Natural killer cell (primary cell): ENCODE measurements at regions not wholly inside any gene's neighbourhood (a gene's known extent, or its start where the extent isn't known, plus 50 kb on each side); places are given as distances from the start of the nearest gene placed in this dataset.

Experiments used
- ATAC-seq, 3 donors: fragments of 150-1000 bp in 2 of 3; fragments of 200-7000 bp in 1 of 3; cut with Tn5 transposase; 1 replicate in 1 of 3; 2 replicates in 2 of 3; pipeline ENCODE4 v1.10.0; 2021; ENCODE audit warnings: mild to moderate bottlenecking in 2 of 3, moderate library complexity in 2 of 3
- DNase-seq, 2 donors: peaks; one replicate each; pipeline versions ENCODE4 v3.0.0 to v3.0.0-alpha.2; 2013 to 2021; ENCODE audit warnings: mixed read lengths in 1 of 2
- H3K27ac ChIP-seq: one replicate; pipeline ENCODE4 v1.5.1; 2013; ENCODE audit warnings: mild to moderate bottlenecking, low read length
- H3K27me3 ChIP-seq: one replicate; pipeline ENCODE4 v1.6.1; 2013; ENCODE audit warnings: low read length; ENCODE audit not compliant: control insufficient read depth, insufficient read depth
- H3K36me3 ChIP-seq: one replicate; pipeline ENCODE4 v1.6.1; 2013; ENCODE audit warnings: low read length; ENCODE audit not compliant: control insufficient read depth, insufficient read depth
- H3K4me1 ChIP-seq: one replicate; pipeline ENCODE4 v1.6.1; 2013; ENCODE audit warnings: low read length; ENCODE audit not compliant: control insufficient read depth, insufficient read depth
- H3K4me3 ChIP-seq: one replicate; pipeline ENCODE4 v1.5.1; 2013; ENCODE audit warnings: low read length
- H3K9me3 ChIP-seq: one replicate; pipeline ENCODE4 v1.6.1; 2013; ENCODE audit warnings: low read length; ENCODE audit not compliant: control insufficient read depth, insufficient read depth
- H3K27ac Mint-ChIP-seq, 2 donors: one replicate each; pipeline ENCODE4 v1.8.0; 2022; ENCODE audit warnings: mild to moderate bottlenecking in 2 of 2, mixed read lengths in 2 of 2, moderate library complexity in 1 of 2
- H3K27me3 Mint-ChIP-seq, 2 donors: one replicate each; pipeline ENCODE4 v1.8.0; 2022; ENCODE audit warnings: low read depth in 2 of 2, mixed read lengths in 2 of 2
- H3K36me3 Mint-ChIP-seq: one replicate; pipeline ENCODE4 v1.8.0; 2022; ENCODE audit warnings: mixed read lengths
- H3K4me1 Mint-ChIP-seq, 2 donors: one replicate each; pipeline ENCODE4 v1.8.0; 2022; ENCODE audit warnings: mixed read lengths in 2 of 2
- H3K4me3 Mint-ChIP-seq: one replicate; pipeline ENCODE4 v1.8.0; 2022; ENCODE audit warnings: mild to moderate bottlenecking, moderate library complexity, mixed read lengths
- H3K9me3 Mint-ChIP-seq, 2 donors: one replicate each; pipeline ENCODE4 v1.8.0; 2022; ENCODE audit warnings: mixed read lengths in 2 of 2
- WGBS: methylation state at CpG from one replicate; pipeline ENCODE4 v1.1.7; 2013; ENCODE audit warnings: missing lambda C conversion rate; ENCODE audit not compliant: insufficient coverage; 5-methylcytosine and 5-hydroxymethylcytosine counted together
- intact Hi-C: fragments of 100-400 bp; cut with micrococcal nuclease; formaldehyde crosslinking; loops from one replicate; pipeline ENCODE4 v1.14.2; 2022
- TF ChIP-seq, protein P1 (sequence below): fragments of 200-600 bp; IDR thresholded peaks from one replicate; pipeline ENCODE4 v1.8.0; 2022; ENCODE audit warnings: antibody characterized with exemption

DNA sequence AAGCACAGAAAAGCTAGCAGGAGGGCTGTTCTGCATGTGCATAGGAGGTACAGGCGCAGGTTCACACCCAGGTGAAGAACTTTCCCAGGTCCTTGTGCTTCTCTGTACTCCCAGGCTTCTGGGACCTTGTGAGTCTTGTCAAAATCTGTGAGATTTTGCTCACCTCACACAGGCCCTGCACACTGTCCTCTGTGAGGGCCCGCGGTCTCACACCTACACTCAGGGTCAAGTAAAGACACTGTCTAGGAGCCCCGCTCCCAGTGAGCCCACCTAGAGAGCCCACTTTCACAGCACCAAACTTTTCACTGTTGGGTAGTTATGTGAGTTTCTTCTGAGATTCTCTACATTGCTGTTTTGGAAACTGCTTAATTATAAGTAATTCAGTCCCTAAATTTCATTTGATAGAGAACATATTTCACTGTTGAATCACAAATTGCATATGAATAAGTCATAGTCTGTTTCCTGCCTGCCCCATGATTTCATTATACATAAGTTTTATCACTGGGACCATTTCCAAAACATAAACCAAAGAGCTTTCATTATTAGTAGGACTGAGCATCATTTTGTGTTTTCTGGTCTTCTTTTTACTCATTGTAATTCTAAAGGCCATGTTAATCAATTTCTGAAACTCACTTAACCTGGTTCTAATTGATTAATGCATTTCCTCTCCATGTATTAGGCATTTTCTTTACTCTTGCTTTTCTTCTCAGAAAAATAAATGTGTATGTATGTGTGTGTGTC, 234.2 kb upstream of the SPOPL start:
- ATAC-seq: no peak
- Mint-ChIP-seq H3K4me3 (no peak overlapping the region), H3K36me3 (no peaks in the 10 kb centered on the region), H3K4me1 (no peaks in the 10 kb centered on the region), H3K27me3 (no peaks in the 10 kb centered on the region), H3K27ac (no peak overlapping the region), H3K9me3 (peaks cover 8 to 13% of the 10 kb centered on the region in 2 donors)
- peaks cover 3% of the 10 kb centered on the region for H3K9me3 ChIP-seq
- H3K4me1 ChIP-seq: no peaks in the 10 kb centered on the region
- intact Hi-C loops: no loop called here
- no peak overlapping the region for H3K4me3 ChIP-seq
- no peaks in the 10 kb centered on the region for H3K27me3 ChIP-seq
- TF ChIP-seq, protein P1, sequence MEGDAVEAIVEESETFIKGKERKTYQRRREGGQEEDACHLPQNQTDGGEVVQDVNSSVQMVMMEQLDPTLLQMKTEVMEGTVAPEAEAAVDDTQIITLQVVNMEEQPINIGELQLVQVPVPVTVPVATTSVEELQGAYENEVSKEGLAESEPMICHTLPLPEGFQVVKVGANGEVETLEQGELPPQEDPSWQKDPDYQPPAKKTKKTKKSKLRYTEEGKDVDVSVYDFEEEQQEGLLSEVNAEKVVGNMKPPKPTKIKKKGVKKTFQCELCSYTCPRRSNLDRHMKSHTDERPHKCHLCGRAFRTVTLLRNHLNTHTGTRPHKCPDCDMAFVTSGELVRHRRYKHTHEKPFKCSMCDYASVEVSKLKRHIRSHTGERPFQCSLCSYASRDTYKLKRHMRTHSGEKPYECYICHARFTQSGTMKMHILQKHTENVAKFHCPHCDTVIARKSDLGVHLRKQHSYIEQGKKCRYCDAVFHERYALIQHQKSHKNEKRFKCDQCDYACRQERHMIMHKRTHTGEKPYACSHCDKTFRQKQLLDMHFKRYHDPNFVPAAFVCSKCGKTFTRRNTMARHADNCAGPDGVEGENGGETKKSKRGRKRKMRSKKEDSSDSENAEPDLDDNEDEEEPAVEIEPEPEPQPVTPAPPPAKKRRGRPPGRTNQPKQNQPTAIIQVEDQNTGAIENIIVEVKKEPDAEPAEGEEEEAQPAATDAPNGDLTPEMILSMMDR: no peak
- H3K27ac ChIP-seq: no peak overlapping the region
- no peaks in the 10 kb centered on the region for H3K36me3 ChIP-seq
- 86% methylated on average over 3 of the region's 4 CpGs for WGBS
- no peak for DNase-seq

DNA sequence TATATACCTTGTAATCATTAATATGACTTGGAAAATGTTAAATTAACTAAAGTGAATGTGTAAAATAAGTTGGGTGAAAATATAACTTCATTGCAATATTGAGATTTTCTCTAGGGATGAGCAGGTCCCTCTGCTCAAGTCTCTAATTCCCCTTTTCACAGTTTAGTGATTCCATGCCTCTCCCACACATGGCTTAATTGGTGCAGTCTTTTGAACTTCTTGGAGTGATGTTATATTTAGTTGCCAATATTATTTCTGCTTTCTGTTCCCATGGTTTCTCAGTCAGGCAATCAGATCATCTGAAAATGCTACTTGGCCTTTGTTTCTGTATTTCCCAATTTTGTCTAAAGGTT, 233.7 kb upstream of the SPOPL start:
- Histone ChIP-seq H3K9me3 (peaks cover 3% of the 10 kb centered on the region), H3K27me3 (no peaks in the 10 kb centered on the region), H3K27ac (no peak overlapping the region), H3K4me1 (no peaks in the 10 kb centered on the region), H3K4me3 (no peak overlapping the region), H3K36me3 (no peaks in the 10 kb centered on the region)
- Mint-ChIP-seq H3K27ac (no peak overlapping the region), H3K4me1 (no peaks in the 10 kb centered on the region), H3K27me3 (no peaks in the 10 kb centered on the region), H3K9me3 (peaks cover 8 to 10% of the 10 kb centered on the region in 2 donors), H3K4me3 (no peak overlapping the region), H3K36me3 (no peaks in the 10 kb centered on the region)
- DNase-seq (no peak), ATAC-seq (no peak)
- intact Hi-C loops: no loop called here
- TF ChIP-seq, protein P1: no peak

DNA sequence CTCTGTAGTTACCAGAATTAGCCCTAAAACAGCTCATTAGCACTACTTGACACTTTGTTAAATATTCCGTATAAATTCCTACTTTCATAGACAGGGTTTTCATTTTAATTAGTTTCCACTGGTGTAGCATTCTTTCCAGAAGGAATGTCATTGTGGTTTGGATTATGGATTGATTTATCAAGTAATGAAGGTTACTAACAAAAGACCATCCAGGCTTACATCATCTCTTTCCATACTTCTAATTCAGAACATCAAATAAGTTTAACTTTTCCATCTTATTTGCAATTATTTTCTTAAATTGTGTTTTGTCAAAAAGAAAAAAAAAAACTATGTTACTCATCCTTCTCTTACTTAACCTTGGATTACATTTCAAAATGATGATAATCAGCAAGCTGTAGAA, 231.8 kb upstream of the SPOPL start:
- WGBS: 100% methylated on average over 1 of the region's 1 CpG
- no peak for DNase-seq
- TF ChIP-seq, protein P1: no peak
- Mint-ChIP-seq H3K27me3 (no peaks in the 10 kb centered on the region), H3K27ac (no peak overlapping the region), H3K36me3 (no peaks in the 10 kb centered on the region), H3K4me3 (no peak overlapping the region), H3K4me1 (no peaks in the 10 kb centered on the region), H3K9me3 (peaks cover 6 to 9% of the 10 kb centered on the region in 2 donors)
- H3K4me1 ChIP-seq: no peaks in the 10 kb centered on the region
- no peaks in the 10 kb centered on the region for H3K36me3 ChIP-seq
- intact Hi-C loops: no loop called here
- no peak overlapping the region for H3K27ac ChIP-seq
- H3K4me3 ChIP-seq: no peak overlapping the region
- H3K27me3 ChIP-seq: no peaks in the 10 kb centered on the region
- ATAC-seq: no peak
- H3K9me3 ChIP-seq: peaks cover 3% of the 10 kb centered on the region

DNA sequence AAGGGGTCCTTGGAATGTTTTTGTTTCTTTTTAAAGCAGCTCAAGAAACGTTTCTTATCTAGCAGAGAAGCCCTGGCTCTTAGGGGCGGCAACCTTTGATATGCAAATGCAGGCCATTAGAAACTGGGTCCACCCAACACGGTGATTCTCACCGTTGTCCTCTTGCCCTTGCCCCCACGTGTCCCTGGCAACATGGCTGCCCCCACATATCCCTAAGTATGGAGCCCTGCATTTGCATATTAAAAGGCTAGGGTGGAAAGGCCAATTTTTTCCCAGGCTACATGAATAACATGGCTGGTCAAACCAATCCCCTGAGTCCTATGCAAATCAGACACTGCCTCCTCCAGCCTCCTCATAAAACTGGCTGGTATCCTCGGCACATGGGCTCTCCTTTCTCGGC, 230.1 kb upstream of the SPOPL start:
- no peak for ATAC-seq
- intact Hi-C loops: no loop called here
- H3K4me3 ChIP-seq: no peak overlapping the region
- peaks cover 6% of the 10 kb centered on the region in 2 donors for H3K9me3 Mint-ChIP-seq
- no peaks in the 10 kb centered on the region for H3K36me3 ChIP-seq
- H3K4me1 ChIP-seq: no peaks in the 10 kb centered on the region
- no peaks in the 10 kb centered on the region for H3K36me3 Mint-ChIP-seq
- DNase-seq: no peak
- H3K27me3 Mint-ChIP-seq: no peaks in the 10 kb centered on the region
- no peaks in the 10 kb centered on the region for H3K27me3 ChIP-seq
- no peak overlapping the region for H3K27ac Mint-ChIP-seq
- no peaks in the 10 kb centered on the region for H3K4me1 Mint-ChIP-seq
- peaks cover 3% of the 10 kb centered on the region for H3K9me3 ChIP-seq
- WGBS: 71% methylated on average over 7 of the region's 7 CpGs
- H3K4me3 Mint-ChIP-seq: no peak overlapping the region
- TF ChIP-seq, protein P1: no peak
- no peak overlapping the region for H3K27ac ChIP-seq
